ENCODE measurements at regions not wholly inside any gene's neighbourhood (a gene's known extent, or its start where the extent isn't known, plus 50 kb on each side); places are given as distances from the start of the nearest gene placed in this dataset.

DNA sequence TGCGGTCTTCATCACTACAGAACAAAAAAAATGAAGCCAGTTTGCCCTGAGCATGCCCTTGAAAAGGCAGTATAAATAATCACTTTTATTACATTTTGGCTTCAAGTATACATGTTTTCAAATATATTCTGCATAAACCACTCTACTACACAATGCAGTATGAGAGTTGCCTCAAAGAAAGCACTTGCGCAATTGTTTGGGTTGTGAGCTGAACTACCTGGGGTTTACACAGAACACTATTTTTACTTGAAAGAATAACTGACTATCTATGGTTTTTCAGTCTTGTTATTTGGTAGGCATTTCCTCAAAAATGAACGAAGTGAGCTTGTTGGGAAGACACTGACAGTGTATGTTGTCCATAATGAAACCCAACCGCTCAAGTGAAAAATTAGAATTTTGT is 264.4 kb upstream of the KLF12 start:
- Histone ChIP-seq H3K4ac (replicated peaks; ENCODE audit: insufficient read length, low read depth, low read length) (no peak overlapping the region), H4K20me1 (replicated peaks in 1 of 2; ENCODE audit: control insufficient read depth in 1 of 2, insufficient read depth in 2 of 2, low read length in 2 of 2) (no peaks in the 10 kb centered on the region), H3K56ac (replicated peaks; ENCODE audit: insufficient read length, low read depth, low read length) (no peak overlapping the region), H3K4me2 (ENCODE audit: insufficient read depth in 1 of 2, low read depth in 2 of 2, low read length in 2 of 2) (no peak overlapping the region), H3K23ac (ENCODE audit: insufficient read length) (no peak overlapping the region), H3K14ac (ENCODE audit: insufficient read length) (no peak overlapping the region), H2BK12ac (ENCODE audit: low read depth, low read length) (no peak overlapping the region), H4K8ac (ENCODE audit: extremely low read depth, insufficient read depth, low read length) (no peak overlapping the region), H3K9ac (replicated peaks in 1 of 4; ENCODE audit: extremely low read depth in 1 of 4, low read depth in 3 of 4, low read length in 3 of 4) (no peak overlapping the region), H3K27me3 (replicated peaks in 1 of 4; ENCODE audit: control insufficient read depth in 3 of 4, extremely low read depth in 1 of 4, insufficient read depth in 3 of 4, low read length in 3 of 4) (no peaks in the 10 kb centered on the region), H4K5ac (ENCODE audit: insufficient read length, low read depth, low read length) (no peak overlapping the region), H3K23me2 (ENCODE audit: low read depth, low read length) (no peaks in the 10 kb centered on the region), H3K9me3 (ENCODE audit: insufficient read depth in 2 of 2, low read depth in 1 of 2, low read length in 1 of 2) (peaks cover 0 to 2% of the 10 kb centered on the region in 2 experiments; a peak in 1 of 4 replicates), H3K79me2 (ENCODE audit: control insufficient read depth in 1 of 2, insufficient read depth in 2 of 2, low read length in 2 of 2) (no peaks in the 10 kb centered on the region), H3K36me3 (ENCODE audit: control insufficient read depth in 2 of 4, insufficient read depth in 4 of 4, low read length in 3 of 4) (no peaks in the 10 kb centered on the region), H2BK120ac (replicated peaks; ENCODE audit: low read depth, low read length) (no peak overlapping the region), H2BK5ac (ENCODE audit: low read depth, low read length) (no peak overlapping the region), H3K4me1 (replicated peaks in 1 of 4; ENCODE audit: control insufficient read depth in 3 of 4, insufficient read depth in 4 of 4, low read length in 3 of 4) (no peaks in the 10 kb centered on the region), H4K91ac (replicated peaks; ENCODE audit: insufficient read length, low read length) (no peak overlapping the region), H3K79me1 (ENCODE audit: low read depth, low read length) (no peaks in the 10 kb centered on the region), H2BK20ac (ENCODE audit: low read length) (no peak overlapping the region), H2AK5ac (ENCODE audit: low read depth, low read length) (no peak overlapping the region), H3K4me3 (ENCODE audit: extremely low read depth in 1 of 4, insufficient read depth in 2 of 4, low read depth in 3 of 4, low read length in 4 of 4) (no peak overlapping the region), H3K18ac (ENCODE audit: extremely low read depth, low read length) (no peak overlapping the region), H2AFZ (ENCODE audit: low read length) (no peak overlapping the region), H2BK15ac (ENCODE audit: low read length) (no peak overlapping the region), H3K27ac (ENCODE audit: low read depth, low read length) (no peak overlapping the region)
- no peak for TF ChIP-seq KDM4A (IDR thresholded peaks at IDR 0.05; ENCODE audit: low read depth, low read length, severe bottlenecking)
- TF ChIP-seq HDAC6 (IDR thresholded peaks at IDR 0.05; ENCODE audit: low read depth, low read length) = no peak
- no peak for TF ChIP-seq TAF7 (optimal IDR thresholded peaks at IDR 0.05; ENCODE audit: borderline replicate concordance, low read depth, low read length)
- no peak for TF ChIP-seq ZNF274 (IDR thresholded peaks at IDR 0.05; ENCODE audit: borderline replicate concordance, extremely low read depth, low read length)
- TF ChIP-seq PHF8 (conservative IDR thresholded peaks at IDR 0.05; ENCODE audit: low read depth, low read length) = no peak
- TF ChIP-seq TCF12 (IDR thresholded peaks at IDR 0.05; ENCODE audit: low read depth, low read length) = no peak
- no peak for TF ChIP-seq TEAD4 (IDR thresholded peaks at IDR 0.05; ENCODE audit: low read depth, low read length)
- no peak for FAIRE-seq
- CTCF ChIA-PET (ENCODE audit: partially characterized antibody) = no interaction called here
- POLR2A ChIA-PET (ENCODE audit: partially characterized antibody) = no interaction called here
- WGBS, 2 experiments (ENCODE audit: extremely low coverage in 1 of 2, insufficient coverage in 1 of 2, insufficient read length in 1 of 2, insufficient replicate concordance in 2 of 2, low coverage in 1 of 2, low lambda C conversion rate in 2 of 2, missing lambda C conversion rate in 1 of 2) = 93% methylated on average over 4 of the region's 4 CpGs; no CpG with 5 or more reads in 1 of the 2 experiments
- no peak for DNase-seq (ENCODE audit: low read depth in 1 of 2, low spot score in 2 of 2)
